GM11168 (cell line): ENCODE measurements at regions not wholly inside any gene's neighbourhood (a gene's known extent, or its start where the extent isn't known, plus 50 kb on each side); places are given as distances from the start of the nearest gene placed in this dataset.

Experiments
- in situ Hi-C: fragments of 300-500 bp; cut with MboI; formaldehyde crosslinking; loops from one replicate; pipeline ENCODE4 v1.12.0; 2022; ENCODE audit warnings: low sequenced_read_pairs; ENCODE audit not compliant: unreplicated experiment

DNA sequence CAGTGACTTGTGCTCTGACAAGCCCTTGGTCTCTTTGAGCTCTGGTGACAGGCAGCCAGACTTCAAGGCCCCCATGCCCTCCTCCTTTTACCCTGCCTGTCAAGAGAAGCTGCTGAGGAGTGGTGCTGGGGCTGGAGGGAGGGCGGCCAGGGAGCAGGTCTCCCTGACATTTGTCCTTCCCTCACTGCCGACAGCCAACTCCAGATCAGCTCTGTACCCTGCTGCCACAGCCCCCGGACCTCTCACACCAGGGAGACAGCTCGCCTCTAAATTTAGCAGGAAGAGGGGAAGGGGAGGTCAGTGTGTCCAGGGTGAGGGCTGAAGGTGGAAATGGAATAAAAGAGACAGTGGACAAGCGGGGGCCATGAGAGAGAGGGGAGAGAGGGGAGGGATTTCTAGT, 155.8 kb downstream of the TDRD15 start:
- in situ Hi-C loops, result no loop called here

DNA sequence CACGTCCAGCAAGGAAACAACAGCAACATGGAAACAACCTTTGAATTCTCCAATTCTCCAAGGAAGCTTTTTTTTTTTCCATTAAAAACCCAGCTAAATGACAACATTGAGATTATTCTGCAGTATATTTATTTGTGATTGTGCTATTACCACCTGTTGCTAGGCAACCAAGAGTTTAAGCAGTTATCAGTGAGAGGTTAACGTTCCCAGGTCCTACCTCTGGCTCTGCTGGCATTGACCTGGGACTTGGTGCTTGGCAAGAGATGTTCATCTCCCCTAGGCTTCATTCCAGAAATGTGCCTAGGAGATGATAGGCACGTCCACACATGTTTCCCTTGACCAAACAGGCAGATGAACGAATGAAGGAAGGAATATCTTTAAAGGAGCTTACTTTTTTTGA, 157.0 kb downstream of the TDRD15 start:
- in situ Hi-C loops, result no loop called here

DNA sequence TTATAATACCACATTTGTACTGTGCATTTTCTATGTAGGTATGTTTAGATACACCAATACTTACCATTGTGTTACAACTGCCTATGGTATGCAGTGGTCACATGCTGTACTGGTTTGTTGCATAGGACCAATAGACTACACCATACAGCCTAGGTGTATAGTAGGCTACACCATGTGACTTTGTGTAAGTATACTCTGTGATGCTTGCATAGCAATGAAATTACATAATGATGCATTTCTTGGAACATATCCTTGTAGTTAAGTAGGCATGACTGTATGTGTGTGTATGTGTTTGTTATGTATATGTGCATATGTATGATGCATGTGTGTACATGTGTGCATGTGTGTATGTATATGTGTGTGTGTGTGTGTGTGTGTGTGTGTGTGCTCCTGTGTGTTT, 157.6 kb downstream of the TDRD15 start:
- in situ Hi-C loops, result no loop called here

DNA sequence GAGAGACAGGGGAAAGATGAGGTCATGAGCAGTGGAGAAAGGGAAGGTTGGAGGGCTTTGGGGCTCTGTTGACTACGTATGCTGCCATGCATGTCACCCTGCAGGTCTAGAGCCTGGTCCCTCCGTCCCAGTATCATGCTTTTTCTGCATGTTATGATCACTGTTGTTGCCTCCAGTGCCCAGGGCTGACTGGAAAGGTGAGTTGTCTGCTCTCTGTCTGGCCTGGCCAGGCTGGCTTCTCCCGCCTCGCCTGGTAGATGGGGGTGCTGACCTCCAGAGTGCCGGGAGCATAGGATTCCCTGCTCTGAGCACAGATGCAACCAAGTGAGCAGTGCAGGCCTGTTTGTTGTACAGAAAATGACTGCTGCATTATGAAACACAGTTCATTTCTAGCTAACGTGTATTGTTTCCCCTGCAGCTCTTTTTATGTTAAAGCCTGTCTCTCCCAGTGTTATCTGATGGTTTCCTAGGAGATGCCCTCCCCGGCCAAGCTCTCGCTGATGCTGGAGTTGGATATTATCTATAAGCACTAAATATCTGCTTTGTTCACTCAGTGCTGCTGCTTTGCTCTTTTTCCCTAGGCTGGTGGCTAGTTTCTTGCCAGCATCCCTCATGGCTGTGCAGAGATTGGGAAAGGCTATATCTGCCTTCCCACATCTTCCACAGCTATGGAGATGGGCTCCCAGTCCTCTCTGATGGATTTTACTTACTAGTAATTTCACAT, 158.2 kb downstream of the TDRD15 start:
- in situ Hi-C loops, result no loop called here

DNA sequence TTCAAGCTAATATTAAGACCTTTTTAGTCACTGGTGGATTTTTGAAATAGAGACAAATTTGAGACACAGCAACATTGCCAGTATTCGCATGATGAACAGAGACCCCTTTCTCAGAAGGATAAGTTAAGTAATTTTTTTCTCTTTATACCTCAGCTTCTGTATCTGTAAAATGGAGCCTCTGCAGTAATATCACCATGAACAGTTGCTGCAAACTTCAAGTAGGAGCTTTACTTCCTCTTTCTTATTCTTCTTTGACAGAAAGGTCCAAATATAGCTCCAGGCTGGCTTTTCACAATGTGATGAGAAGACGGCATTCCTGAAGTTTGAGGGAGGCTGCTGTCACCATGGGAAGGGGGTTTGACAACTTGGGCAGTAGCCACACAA, 158.7 kb downstream of the TDRD15 start:
- in situ Hi-C loops, result no loop called here

DNA sequence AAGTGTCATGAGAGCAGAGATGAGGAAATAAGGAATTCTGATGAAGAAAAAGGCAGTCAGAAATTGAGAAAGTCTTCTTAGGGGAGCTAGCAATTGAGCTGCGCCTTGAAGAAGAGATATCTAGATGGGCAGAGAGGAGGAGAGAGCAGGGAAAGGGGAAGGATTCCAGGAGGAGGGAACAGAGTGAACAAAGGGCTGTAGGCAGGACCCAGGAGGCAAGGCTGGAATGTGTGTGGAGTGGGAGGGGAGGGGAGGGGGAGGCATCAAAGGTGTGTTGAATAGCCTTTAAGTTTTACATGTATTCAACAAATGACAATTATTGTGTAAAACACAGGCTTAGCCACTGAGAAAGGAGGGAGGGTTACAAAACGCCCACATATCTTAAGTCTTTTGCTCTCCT, 164.5 kb downstream of the TDRD15 start:
- in situ Hi-C loops, result no loop called here

DNA sequence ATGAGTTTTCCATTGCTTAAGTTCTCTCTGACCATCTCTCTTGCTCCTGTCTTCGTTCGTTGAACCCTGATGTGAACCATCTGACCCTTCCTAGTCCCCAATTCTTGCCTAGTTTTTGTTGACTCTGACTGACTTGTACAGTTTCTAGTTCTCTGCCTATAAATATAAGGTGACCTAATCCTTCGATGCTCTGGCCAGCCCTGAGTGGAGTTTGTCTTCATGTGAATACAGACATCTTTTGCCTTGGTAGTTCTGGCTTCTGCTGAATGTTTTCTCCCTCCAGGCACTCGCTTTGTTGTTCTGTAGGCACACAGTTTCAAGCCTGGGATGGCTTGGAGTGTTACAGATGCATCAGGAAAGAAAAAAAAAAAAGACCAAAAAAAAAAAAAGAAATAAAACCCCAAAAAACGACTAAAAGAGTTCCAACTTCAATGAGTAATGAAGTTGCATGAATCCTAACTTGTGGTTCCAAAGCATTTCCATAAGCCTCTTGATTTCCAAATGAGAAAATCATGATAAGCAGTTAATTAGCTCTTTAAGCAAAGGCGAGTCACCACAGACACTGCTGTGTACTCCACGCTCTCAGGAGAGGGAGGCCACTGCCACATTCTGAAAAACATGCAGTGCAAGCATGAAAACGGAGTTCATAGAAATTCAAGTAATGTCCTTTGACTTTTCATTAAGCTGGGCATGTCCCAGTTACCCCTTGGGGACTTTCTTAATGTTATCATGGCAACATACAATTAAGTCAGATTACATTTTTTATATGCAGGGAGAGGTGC, 165.2 kb downstream of the TDRD15 start:
- in situ Hi-C loops, result no loop called here

DNA sequence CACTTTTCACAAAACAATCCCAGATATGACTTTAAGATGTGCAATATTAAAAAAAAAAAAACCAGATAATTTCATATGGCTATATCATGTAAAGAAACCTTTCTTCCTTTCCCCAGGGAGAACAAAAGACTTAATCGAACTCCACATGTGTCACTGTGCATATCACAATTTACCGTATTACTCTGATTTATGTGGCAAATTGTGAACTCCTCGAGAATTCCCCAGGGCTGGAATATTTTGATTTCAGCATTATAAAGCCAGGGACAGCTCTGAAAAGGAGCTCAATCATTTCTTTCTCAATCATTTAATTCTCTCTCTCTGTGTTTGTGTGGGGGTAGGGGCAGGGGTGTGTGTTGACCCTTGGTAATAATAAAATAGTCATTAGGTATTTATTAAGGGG, 165.8 kb downstream of the TDRD15 start:
- in situ Hi-C loops, result no loop called here

DNA sequence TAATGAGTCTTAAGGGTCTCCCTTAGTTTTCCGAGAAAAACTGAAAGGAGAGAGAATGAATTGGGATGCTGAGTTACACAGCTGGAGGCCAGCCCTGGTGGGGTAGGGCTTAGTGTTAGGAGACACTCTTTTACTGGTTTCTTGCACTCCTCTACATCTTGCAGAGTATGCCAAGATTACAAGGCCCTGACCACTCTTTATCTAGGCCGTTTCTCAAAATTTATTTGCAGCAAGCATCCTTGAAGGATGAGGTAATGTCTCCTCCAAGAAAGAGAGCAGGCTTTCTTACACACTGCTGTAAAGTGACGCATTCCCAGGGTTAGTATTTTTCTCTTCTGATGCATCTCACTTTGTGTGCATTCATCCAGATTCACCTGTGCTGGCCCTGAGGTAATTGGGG, 166.2 kb downstream of the TDRD15 start:
- in situ Hi-C loops, result no loop called here

DNA sequence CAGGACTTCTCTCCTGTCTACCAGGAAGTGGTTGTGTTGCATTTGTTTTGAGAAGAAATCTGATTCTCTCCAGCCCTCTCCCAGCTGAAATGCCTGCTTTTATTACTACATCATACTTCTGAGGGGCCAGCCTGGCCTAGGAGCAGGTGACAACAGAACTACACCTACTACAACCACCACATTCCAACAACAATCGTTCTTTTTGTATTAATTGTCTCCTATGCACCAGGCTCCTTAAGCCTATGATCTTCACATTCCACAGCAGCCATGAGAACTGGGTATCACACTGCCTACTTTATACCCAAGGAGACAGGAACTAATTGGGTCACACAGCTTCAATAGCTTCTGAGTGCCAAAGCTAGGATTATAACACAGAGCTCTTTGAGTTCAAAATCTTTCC, 167.7 kb downstream of the TDRD15 start:
- in situ Hi-C loops, result no loop called here

DNA sequence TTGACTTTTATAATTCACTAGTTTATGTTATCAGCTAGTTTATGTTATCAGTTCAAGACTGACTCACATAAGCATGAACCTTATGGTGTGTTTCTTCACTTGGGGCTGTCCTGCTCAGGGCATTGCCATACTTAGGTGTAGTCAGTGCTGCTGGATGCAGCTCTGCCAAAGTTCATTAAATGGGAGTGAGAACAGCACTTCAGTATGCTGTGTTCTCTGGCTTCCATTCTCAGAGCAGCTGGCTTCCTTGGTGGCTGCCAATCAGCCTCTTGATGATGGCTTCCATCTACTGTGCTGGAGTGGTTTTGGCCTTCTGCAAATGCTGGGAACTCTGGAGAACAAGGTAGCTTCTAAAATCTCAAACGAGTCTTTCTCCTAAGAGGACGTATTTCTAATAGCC, 170.7 kb downstream of the TDRD15 start:
- in situ Hi-C loops, result no loop called here

DNA sequence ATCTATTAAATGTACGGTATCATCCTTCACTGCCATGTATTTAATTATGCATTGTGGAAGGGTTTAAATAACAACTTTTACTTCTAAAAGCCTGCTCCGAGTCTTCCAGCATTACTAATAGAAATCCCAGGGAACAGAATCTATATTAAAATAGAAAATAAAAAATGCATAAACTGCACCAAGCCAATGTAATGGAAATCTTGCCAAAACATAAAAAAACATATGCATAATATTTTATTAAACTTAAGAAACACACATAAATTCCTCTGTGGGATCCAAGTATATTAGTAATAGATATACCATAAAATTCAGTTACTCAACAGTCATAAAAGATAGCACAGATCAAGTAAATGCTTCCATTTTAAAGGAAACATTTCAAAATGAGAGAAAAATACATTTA, 175.6 kb downstream of the TDRD15 start:
- in situ Hi-C loops, result no loop called here

DNA sequence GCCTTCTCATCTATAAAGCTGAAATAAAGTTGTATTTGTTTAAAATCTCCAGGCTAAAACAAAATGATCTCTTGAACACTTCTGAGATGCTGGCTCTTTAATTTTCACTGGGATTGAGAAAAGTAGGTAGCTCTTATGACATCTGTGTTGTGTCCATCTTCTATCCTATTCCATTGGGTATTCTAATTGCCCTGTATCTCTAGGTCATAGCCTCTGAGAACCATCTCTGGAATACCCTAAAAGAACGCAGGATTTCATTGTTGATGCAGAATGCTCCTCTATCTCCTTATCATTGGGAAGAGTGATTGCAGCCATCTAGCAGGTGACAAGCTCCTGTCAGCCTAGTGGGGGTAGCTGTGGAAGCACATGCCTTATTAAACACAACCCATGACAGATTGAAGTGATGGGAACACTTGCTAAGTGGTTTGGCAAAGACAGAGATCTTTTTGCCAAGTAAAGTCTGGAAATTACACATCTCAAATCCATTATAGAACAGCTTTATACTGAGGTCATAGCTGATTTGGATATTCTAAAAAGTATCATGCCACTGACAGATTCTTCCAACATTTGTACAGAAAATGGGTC, 178.2 kb downstream of the TDRD15 start:
- in situ Hi-C loops, result no loop called here

DNA sequence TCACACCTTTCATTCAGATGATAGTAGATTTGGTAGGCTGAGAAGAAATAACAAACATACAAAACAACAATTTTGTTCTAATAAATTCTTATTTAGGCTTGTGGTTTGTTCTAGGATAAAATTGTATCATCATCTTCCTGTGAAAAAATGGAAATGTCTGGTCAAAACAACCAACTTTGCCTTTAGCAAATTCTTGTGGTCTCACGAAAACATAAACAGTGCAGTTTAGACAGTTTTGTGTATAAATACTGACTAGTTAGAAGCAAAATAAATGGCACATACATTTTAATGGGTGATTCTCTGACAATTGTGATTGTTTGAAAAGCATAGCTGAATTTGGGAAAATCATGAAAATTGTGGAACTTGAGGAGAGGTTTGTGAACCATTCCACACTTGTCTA, 180.1 kb downstream of the TDRD15 start:
- in situ Hi-C loops, result no loop called here

DNA sequence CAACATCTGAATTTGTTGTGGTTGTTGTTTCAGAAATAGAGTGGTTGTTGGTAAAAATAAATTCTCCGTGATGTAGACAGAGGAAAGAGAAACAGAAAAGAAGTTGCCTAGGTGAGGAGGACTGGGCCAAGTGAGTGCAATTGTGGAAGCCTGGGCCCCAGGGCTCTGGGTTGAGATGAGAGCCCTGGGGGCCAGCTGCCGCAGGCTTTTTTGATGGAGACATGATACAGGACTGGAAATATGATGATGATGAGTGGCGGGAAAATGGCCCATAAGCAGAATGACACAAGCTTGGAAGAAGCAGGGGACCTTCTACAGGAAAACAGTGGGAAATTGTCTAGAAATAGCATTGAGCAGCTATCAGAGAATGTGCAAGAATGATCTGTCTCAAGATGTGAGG, 181.8 kb downstream of the TDRD15 start:
- in situ Hi-C loops, result no loop called here

DNA sequence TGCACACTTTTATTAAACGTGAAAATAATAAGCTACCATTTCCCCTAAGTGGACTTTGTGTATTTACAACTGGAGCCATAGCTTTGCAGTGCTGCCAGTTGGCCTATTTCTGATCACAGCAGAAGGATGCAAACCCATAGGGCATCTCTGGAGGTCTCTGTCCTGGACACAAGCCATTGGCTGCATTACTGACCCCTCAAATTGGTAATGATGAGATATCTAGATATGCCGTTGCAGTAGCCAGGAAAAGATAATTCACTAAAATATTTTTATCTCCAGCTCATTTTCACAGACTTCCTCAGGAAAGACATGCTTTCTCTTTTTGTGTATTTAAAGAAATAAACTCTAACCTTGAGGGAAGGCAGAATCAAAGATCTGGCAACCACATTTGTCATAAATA, 182.5 kb downstream of the TDRD15 start:
- in situ Hi-C loops, result no loop called here

DNA sequence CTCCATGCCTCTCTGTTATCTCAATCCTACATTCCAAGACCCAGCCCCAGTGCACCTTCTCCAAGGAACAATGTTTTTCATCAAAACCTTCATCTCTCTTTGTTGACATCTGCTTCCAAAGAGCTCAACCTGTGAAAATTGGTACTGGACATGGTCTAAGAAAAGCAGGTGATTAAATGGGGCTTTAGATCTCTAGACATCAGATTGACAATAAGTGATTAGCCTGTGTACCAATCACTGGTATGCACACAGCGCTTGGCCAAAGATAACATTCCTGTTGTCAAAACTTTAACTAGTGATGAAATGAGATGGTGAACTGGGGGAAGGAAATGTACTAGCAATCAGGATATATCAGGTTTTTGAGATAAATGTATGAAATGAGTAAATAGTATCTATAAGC, 183.3 kb downstream of the TDRD15 start:
- in situ Hi-C loops, result no loop called here

DNA sequence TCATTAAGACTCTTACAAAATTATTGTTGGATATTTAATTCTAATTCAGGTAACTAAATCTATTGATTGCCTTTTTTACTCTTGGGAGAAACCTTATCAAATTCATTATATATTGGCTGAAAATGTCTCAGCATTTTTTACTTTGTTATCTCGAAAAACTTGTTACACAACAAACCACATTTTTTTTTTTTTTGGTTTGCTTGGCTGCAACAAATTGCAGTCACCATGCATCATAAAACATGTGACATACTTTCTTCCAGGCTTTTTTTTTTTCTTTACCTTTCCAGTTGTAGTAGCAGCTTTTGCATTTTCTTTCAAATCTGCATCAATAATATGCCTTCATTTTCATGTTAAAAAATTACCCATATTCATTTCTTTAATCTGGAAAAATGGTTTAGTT, 186.7 kb downstream of the TDRD15 start:
- in situ Hi-C loops, result no loop called here

DNA sequence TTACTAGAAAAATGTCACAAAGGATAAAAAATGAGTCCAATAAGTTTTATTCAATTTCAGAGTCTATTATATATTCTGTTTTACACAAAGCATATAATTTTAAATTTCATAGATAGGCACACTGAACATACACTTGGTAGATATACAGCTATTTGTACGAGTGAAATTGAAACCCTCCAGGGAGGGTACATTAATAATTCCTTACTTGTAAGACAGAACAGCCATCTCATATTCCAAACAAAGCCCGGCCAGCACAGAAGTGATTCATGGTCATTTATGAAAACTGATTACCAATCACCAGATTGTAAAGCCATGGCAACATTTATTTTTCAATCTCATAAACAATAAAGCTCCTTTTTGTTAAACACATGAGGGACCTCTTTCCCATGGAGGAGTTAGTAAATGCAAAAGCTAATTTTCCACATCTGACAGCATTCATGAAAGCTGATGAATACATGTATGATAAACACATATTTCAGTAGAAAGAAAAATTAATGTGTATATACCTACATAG, 190.6 kb downstream of the TDRD15 start:
- in situ Hi-C loops, result no loop called here

DNA sequence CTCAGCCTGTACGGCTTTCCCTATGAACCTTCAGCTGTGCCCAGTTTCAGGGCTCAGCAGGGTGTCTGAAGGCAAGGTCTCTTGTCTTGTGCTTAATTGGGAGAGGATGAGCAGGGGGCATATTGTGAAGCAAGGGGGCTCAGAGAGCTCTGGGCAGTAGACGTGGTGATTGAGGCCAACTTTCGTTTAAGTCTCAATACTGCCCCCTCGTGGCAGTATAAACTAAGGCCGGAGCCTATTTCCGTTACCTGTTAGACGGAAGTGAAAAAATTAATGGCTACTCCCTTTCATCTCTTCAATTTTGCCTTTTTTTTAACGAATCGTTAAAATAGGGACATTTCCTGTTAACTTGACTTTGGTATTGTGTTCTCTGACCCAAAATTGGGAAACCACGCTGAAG, 193.4 kb downstream of the TDRD15 start:
- in situ Hi-C loops, result no loop called here

DNA sequence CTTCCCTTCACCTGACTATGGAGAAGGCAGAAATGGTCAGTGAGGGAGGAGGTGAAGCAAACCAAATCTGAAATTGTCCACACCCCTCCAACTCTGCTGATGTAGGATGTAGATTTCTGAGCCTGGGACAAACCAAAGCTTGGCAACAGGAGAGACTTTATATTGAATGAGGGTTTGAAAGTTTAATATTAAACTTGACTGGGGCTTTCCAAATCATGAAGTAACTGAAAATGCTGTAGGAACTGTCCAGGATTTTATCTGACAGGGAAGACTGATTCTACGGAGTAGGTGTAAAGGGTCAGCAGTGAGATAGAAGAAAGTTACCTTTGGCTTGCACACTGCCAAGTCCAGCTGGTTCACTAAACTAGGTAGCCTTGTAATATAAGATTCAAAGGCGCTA, 194.5 kb downstream of the TDRD15 start:
- in situ Hi-C loops, result no loop called here
